Putamen (tissue), 1 donor: ENCODE measurements at regions not wholly inside any gene's neighbourhood (a gene's known extent, or its start where the extent isn't known, plus 50 kb on each side); places are given as distances from the start of the nearest gene placed in this dataset.

Experiments
- DNase-seq: peaks from one replicate; pipeline ENCODE4 v3.0.0-alpha.2; 2016; ENCODE audit warnings: low spot score

- no peak for DNase-seq
Measured at GRCh38 chr17:79169861-79170260, 95.2 kb downstream of the ENGASE start.

GRCh38 chr17:79169366-79169765 is 94.7 kb downstream of the ENGASE start:
- no peak for DNase-seq

GRCh38 chr17:79168486-79169055 is 93.9 kb downstream of the ENGASE start:
- no peak for DNase-seq

DNA sequence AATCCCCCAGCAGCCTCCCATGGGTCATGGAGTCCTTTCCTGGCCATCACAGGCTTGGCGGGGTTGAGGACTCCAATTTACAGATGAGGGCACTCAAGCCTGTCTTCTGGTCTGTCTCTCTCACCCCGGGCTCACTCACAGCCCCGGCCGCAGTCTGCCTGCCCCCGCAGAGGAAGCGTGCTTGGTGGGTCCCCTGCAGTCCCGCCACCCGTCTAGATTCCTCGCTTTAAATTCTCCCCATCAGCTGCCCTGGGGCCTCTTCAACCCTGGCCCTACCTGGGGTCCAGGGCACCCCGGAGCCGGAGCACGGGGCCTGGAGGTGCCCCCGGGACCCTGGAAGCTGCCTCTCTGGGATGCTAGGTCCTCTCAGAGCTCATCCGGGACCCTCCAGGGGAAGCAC is 92.9 kb downstream of the ENGASE start:
- no peak for DNase-seq

GRCh38 chr17:79165756-79166473 is 91.3 kb downstream of the ENGASE start:
- no peak for DNase-seq

DNA sequence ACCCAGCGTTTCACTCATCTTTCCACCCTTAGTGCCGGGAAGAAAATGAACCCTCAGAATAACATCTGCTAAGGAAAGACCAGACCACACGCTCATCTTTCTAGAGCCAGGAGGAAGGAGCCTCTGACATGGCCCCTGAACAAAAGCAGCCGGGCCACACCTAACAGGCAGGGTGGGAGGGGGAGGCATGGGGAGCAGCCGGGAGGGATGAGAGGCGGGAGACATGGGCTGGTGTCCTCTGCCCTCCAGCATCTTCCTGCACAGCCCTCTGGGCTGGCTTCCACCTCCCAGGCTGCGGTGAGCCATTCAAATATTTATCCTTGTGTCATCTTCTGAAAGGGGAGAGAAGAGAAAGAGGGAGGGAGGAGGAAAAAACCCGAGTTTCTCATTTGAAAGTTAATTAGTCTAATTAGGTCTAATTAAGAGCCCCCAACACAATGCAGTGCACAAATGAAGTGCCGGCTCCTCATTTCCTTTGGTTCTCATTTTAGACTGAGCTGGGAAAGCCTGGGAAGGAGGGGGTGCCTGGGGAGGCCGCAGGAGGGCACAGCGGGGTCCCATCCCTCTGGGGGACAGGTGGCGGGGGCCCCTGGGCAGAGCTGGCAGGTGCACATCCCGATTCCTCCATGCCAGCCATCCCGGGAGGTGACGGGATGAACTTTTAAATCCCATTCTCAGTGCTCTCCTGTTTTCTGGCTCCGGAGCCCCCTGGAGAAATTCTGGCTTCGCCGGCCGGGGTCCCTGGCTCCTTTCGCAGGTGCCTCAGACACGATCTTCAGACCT is 90.5 kb downstream of the ENGASE start:
- DNase-seq: no peak

GRCh38 chr17:79164408-79164807 is 89.8 kb downstream of the ENGASE start:
- no peak for DNase-seq

DNA sequence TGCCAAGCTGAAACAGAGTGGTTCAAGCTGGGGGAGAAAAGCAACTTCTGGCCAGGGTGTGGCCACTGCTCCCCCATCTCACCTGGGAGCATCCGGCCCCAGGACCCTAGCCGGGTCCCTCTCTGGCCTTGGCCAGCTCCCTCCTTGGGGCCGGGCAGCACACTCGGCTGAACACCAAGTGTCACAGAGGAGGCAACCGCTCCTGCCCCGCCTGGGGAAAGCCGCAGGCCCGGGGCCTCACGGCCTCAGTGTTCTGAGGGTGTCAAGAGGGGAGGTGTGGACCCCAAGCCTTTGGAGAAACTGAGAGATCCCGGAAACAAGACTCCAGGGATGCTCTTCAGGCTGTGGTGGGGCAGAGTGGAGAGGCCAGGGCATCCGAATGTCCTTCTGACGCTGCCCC is 88.4 kb downstream of the ENGASE start:
- DNase-seq: no peak

DNA sequence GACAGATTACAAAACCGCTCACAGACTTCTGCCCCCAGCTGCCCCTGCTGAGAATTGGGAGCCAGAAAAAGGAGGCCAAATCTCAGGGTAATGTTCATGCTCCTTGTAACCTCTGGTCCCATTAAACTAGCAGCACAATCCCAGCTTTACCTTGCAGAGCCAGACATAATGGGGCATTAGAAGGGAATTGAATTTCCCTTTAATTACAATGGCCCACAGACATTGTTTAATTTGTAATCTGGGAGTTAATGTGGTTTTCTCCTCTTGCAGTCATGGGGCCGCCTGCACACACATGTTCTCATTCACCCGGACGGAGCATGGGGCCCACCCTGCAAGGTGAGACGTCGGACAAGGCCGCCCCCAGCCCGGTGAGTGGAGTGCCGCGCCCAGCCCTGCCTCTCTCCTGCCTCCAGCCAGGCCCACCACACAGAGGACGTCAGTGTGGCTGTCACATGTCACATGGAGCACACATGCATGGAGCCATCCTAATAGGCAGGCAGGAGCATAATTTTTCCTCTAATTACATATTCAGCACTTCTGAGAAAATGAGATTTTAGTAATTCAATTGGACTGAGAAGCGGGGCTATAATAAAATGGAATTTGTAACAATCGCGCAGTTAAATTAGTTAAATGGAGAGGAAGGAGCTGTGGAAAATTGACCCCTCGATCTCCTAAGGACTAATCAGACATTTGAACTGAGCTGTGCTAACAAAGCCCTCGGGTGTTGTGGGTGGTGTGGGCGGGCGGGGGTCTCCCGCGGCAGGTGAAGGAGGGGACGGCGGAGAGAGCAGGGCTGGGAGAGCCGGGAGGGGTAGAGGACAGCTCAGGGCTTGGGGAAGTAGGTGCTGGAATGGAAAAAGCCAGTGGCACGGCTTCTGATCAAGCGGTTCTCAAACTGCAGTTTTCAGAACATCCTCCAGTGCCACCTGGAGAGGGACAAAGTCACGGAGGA is 87.7 kb downstream of the ENGASE start:
- no peak for DNase-seq

GRCh38 chr17:79160980-79161636 is 86.5 kb downstream of the ENGASE start:
- DNase-seq: no peak

GRCh38 chr17:79159926-79160325 is 85.3 kb downstream of the ENGASE start:
- DNase-seq: no peak

DNA sequence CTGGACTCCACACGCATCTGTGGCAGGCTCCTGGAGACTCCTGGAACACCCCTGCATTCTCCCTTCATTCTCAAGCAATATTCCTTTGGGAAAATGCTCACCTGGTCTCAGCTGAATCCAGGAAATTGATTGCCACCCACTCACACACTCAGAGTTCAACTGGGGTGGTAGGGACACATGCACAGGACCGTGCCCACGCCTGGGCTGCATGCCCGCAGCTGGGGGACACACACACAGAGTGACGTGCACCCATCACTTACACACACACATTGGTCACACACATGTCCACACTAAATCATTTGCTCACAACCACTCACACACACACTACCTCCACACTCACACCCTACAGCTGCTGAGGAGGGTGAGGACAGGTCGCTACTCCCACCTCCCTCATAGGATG is 84.8 kb downstream of the ENGASE start:
- DNase-seq: no peak

DNA sequence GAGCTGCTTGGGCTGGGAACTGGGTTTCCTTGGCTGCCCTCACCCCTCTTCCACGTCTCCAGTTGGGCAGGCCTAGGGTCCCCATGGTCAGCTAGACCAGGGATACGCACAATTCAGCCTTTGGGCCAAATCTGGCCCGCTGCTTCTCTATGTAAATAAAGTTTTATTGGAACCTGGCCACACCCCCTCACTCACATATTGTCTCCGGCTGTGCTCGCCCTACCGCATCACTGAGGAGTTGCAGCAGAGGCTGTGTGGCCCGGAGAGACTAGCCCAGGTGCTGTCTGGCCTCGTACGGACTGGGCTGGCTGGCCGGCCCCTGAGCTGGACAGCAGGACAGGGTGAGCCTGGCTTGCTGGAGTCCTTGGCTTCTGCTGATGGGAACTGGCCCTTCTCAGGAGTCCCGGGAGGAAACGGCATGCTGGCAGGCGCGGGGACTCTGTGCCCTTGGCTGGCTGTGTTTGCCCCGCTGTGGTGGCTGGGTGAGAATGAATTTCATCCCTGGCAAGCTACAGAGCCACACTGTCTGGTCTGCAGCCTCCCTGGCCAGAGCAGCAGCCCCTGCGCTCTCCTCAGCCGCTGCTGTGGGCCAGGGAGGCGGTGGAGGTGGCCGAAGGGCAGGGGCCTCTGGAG is 82.0 kb downstream of the ENGASE start:
- DNase-seq: no peak

DNA sequence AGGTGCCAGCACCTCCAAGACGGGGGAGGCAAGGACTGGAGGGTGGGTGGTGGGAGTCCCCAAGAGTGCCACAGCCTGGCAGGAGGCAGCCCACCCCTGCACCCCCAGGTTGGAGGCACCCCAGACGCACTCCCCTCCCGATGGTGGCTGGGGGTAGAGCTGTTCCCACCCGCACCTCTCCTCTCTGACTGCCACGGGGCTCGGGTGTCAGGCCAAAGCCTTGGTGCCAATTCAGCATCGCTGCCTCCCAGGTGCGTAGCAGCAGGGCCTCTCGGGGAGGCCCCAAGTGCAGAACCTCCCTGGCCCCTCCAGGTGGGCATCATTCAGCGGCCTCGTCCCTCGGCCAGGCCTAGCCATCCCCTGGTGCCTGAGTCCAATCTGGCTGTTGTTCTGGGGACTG is 81.1 kb downstream of the ENGASE start:
- DNase-seq: no peak

DNA sequence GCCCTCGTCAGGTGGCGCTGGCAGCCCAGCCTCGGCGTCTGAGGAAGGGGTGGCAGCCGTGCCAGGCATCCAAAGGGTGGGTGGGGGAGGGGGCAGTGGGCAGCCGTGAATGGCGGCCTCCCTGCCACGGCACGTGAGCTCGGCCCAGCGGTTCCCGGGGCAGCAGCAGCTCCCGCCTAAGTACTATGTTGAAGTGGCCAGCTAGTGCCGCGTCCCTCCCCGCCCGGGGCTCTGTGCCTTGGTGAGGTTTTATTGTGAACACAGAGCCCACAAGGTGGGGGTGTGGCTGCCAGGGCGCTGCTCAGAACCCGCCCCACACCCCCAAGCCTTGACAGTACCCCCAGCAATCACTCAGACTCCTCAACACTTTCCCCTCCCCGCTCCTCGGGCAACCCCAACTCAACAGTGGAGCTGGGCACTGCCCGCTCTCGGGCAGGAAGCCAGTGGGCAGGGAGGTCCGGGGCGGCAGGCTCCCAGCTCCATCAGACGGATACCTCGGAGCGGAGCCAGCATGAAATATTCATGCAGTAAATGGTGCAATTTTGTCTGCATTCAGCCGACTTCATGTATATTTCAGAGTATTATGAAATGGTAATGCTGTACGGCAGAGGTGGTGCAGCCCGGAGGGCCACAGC is 80.4 kb downstream of the ENGASE start:
- DNase-seq: no peak

DNA sequence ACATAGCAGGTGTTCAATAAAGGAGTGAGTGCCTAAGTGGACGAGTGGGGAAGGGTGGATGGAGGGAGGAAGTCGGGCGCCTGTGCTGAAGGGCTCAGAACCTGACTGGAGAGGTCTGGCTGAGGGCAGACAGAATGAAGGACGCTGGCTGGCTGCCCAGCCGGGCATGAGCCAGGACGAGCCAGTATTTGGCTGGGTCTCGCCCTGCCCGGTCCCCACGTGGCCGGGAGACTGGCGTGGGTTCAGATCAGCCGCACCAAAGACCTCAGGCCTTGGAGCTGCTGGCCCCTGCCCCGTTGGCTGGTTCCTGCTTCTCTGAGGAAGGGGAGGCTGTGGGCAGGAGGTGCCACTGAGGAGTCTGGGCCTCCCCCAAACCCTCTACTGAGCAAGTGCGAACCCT is 79.8 kb downstream of the ENGASE start:
- DNase-seq: no peak

DNA sequence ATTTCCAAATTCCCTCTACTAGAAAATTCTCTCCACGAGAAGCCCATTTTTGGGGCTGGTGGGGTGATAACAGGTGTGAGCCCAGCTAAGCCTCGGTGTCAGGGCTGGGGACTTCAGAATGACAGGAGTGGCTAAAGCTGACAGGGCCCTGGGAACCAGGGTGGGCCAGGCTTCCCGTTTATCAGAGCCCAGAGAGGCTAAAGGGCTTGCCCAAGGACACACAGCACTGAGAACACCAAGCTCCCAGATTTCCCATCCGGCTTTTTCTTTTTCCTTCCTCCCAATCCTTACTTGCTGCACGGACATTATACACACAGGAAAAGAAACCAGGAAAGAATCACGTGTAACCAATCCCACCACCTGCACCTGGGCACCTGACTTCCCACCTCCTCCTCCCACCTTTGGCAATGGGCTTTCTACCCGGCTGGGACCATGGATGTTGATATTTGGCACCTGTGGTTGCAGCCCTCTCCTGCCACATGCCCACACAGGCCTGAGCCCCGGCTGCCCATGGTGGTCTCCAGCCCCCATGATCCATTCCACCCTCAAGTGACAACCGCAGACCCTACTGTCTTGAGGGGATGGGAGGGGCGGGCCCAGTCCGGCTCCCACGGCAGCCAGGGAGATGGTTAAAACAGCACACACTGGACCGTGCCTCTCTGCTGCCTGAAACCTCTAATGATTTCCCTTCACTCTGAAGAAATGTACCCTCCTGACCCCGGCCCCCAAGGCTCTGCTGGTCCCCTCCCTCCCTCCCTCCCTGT is 78.9 kb downstream of the ENGASE start:
- DNase-seq: no peak

DNA sequence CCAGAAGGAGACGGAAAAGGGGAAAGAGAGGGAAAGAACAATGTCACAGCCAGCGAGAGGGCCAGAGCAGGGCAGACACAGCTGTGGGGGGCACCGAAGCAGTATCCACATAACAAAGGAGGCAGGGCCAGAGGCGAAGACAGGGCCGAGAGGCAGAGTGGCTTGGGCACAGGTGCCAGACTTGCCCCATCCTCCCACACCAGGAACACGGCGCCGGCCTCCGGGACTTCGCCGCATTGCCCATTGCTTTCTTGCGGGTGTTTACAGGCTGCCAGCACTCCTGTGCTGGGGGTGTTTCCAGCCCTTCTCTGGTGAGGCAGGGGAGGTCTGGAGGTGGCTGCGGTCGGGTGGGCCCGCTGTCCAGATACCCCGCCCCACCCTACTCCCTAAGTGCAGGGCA is 78.0 kb downstream of the ENGASE start:
- no peak for DNase-seq

GRCh38 chr17:79152110-79152509 is 77.5 kb downstream of the ENGASE start:
- no peak for DNase-seq

- no peak for DNase-seq
Measured at GRCh38 chr17:79150799-79151198, 76.2 kb downstream of the ENGASE start.
